GM21390 (cell line): ENCODE measurements at regions not wholly inside any gene's neighbourhood (a gene's known extent, or its start where the extent isn't known, plus 50 kb on each side); places are given as distances from the start of the nearest gene placed in this dataset.
A peak's percentile ranks its signal among the peaks of the same experiment; 100 is the strongest.

ENCODE experiments used
- ATAC-seq: cut with Tn5 transposase; IDR thresholded peaks from one replicate; pipeline ENCODE4 v1.9.1; 2021; ENCODE audit not compliant: unreplicated experiment

DNA sequence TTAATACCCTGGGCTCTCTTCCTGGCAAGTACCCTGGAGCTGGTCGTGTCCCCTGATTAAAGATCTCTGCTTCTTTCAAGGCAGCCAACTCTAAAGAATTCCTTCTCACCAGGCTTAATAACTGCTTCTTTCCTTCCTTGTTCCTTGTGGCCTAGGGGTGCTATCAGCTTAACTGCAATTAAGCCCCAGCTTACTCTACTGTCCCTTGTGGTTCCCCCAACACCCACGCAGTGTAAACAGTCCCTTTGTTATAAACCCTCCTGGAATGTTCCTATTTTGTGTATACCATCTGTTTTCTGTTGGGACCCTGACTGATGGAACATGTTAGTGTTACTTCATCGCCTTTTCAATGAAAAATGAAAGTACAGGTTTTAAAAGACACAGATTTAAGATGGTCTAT lies 126.4 kb upstream of the KIRREL3 start:
- no peak for ATAC-seq

GRCh38 chr11:127119356-127119755 lies 118.8 kb upstream of the KIRREL3 start:
- no peak for ATAC-seq

DNA sequence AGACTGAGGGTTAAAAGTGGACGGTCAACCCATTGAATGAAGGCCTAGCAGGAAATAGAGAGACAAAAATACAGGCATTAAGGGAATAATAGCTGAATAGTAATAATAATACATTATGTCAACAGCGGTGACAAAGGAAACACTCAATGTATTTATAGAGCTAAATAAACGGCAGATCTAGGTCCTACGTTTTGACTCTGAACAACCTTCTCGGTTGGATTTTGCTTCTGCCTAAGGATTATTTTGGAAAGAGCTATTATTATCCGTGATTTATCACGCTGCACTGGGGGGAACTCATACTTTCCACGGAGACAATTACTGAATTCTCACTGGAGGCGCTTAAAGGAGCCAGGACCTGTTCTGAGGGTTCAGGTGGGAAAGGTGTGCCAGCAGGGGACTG lies 118.2 kb upstream of the KIRREL3 start:
- ATAC-seq: no peak

DNA sequence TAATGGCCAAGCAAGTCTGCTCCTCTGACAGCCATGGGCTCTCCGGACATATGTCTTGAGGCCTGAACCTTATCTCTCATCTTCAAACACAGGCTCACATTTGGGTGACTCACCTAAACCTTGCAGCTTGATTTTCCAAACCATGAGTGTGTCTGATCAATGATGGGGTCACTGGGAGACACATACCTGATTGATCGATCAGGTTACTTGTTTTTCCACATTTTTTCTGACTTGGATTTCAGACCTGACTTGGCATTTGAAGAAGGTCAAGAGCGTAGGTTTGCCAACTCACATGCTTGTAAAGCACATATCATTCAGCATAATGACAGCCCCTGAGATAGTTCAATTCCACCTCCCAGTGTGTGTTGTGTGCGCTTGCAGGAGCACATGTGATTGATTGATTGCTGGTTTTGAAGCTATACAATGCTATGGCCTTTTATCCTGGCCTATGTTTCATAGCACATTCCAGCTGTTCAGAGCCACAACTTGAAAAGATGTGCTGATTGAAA lies 116.7 kb upstream of the KIRREL3 start:
- ATAC-seq: no peak

GRCh38 chr11:127115844-127116243 lies 115.3 kb upstream of the KIRREL3 start:
- no peak for ATAC-seq

DNA sequence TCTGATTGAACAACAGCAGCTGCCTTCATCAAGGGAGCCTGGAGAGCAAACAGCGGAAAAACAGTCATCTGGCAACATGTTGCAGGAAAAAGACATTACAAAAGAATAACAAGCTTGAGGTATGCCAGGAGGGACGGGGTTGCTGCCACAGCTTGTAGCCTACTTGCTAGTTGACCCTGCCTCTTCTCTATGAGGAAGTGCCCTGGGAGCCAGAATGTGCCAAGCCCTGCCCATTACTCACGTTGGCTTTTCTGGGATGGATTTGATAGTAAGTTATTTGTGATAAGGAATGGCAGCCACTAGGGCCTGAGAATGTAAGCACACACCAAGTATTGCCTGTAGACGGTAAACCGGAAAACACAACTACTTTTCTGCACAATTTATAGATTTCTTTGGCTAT lies 113.5 kb upstream of the KIRREL3 start:
- ATAC-seq: no peak

DNA sequence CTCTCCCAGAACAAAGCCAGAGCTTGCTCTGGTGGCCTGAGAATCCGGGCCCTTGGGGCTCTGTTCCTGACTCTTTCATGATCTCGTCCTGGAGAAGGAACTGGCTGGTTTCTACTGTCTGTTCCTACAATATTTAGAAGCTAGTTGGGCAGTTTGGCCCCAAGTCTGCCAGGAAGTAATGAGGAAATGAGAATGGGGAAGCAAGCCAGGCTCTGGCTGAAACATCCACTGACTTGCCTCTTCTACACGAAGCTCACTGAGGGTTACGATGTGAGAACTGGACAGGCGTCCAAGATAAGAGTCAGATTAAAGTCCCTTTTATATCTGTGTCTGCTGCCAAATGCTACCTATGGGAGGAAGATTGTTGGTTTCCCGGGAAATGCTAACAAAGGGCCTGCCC lies 110.0 kb upstream of the KIRREL3 start:
- no peak for ATAC-seq

- ATAC-seq: no peak
Measured at GRCh38 chr11:127109796-127110480, 109.4 kb upstream of the KIRREL3 start.

GRCh38 chr11:127108838-127109237 lies 108.3 kb upstream of the KIRREL3 start:
- ATAC-seq: no peak

GRCh38 chr11:127106938-127107337 lies 106.4 kb upstream of the KIRREL3 start:
- no peak for ATAC-seq

- no peak for ATAC-seq
Measured at GRCh38 chr11:127105593-127106541, 105.3 kb upstream of the KIRREL3 start.

DNA sequence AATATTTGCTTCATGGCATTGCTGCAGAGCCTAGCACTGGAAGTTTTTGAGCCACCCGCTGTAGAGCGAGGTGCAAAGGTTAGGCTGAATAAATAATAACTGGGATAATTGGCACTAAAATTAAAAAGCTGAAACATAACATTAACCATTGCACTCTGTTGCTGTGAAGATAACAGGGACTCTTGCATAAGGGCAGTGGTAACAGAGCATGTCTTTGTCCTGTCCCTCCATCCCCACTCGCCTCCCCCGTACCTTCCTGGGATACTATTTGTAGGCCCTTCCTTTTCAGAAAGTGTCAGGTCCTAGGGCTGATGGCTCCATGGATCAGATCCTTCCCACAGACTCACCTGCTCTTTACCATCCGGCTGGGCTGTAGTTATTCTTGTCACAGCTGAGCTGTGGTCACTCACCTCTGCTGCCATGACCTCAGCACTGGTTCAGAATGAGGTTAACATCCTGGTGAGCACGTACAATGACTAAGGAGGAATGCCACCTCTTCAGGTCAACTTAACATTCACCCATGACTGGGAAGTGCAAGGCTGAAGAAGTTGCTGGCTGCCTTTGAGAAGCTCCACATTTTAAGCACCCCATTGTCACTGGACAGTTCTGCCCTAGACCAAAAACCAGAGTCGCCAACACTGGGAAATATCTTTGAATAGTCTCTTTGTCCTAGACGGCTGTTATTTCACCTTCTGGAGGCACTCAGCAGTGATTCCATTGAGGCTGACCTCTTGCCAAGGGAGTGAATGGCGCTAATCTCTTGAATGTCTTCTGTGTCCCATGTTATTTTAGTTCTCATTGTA lies 103.2 kb upstream of the KIRREL3 start:
- ATAC-seq: no peak

- no peak for ATAC-seq
Measured at GRCh38 chr11:127098684-127099083, 98.1 kb upstream of the KIRREL3 start.

DNA sequence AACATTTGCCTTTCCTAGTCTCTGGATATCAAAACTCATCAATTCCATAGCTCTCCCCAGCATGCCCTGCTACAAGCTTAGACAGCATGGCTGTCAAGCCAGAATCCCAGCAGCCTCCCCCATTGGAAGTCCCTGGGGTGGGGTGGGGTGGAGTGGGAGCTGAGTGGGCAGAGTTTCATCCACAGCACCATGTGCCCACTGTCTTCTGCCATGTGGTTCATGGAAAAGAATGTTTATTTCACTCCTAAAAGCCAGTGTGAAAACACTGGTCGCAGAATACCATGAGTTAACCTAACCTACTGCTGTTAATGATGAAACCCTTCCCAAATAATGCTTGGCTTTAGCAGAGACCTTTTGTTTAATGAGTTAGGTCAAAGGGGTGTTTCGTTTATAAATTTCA lies 80.2 kb upstream of the KIRREL3 start:
- ATAC-seq: no peak

GRCh38 chr11:127075758-127076157 lies 75.2 kb upstream of the KIRREL3 start:
- no peak for ATAC-seq

- peak; percentile 92 for ATAC-seq
Measured at GRCh38 chr11:127074151-127074761, 73.7 kb upstream of the KIRREL3 start.

- no peak for ATAC-seq
Measured at GRCh38 chr11:127073621-127074020, 73.1 kb upstream of the KIRREL3 start.

- no peak for ATAC-seq
Measured at GRCh38 chr11:127071606-127072005, 71.0 kb upstream of the KIRREL3 start.

DNA sequence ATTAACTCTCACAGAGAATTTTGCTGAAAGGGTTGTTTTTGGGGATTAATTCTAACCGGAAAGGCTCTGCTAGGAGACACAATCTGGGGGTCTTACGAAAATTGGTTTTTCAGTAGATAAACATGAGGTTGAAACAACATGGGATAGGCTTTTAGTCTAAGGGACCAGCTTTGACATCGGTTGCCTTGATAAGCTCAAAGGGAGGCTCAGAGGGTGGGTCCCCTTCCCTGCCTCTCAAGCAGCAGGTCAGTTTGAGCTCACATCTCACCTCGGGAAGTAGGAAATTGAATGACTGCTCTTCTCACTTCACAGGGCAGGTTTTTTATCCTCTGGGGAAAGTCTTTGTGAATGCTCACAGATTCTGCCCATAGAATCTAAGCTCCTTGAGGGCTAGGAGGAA lies 70.2 kb upstream of the KIRREL3 start:
- no peak for ATAC-seq

GRCh38 chr11:127066401-127067090 lies 66.0 kb upstream of the KIRREL3 start:
- ATAC-seq: no peak
